ENCODE measurements at regions not wholly inside any gene's neighbourhood (a gene's known extent, or its start where the extent isn't known, plus 50 kb on each side); places are given as distances from the start of the nearest gene placed in this dataset.

GRCh38 chr5:143596824-143597223 is 193.3 kb upstream of the NR3C1 start:
- TF ChIP-seq, protein P1, sequence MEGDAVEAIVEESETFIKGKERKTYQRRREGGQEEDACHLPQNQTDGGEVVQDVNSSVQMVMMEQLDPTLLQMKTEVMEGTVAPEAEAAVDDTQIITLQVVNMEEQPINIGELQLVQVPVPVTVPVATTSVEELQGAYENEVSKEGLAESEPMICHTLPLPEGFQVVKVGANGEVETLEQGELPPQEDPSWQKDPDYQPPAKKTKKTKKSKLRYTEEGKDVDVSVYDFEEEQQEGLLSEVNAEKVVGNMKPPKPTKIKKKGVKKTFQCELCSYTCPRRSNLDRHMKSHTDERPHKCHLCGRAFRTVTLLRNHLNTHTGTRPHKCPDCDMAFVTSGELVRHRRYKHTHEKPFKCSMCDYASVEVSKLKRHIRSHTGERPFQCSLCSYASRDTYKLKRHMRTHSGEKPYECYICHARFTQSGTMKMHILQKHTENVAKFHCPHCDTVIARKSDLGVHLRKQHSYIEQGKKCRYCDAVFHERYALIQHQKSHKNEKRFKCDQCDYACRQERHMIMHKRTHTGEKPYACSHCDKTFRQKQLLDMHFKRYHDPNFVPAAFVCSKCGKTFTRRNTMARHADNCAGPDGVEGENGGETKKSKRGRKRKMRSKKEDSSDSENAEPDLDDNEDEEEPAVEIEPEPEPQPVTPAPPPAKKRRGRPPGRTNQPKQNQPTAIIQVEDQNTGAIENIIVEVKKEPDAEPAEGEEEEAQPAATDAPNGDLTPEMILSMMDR (IDR thresholded peaks at IDR 0.05; ENCODE audit: low read length): no peak
- no peak for TF ChIP-seq EZH2 (optimal IDR thresholded peaks at IDR 0.05; ENCODE audit: low read depth, low read length)

Data from MM.1S (cell line).